OCI-LY1 (cell line): ENCODE measurements at regions not wholly inside any gene's neighbourhood (a gene's known extent, or its start where the extent isn't known, plus 50 kb on each side); places are given as distances from the start of the nearest gene placed in this dataset.

Source experiments
- H2AFZ ChIP-seq: fragments of 200-600 bp; sonication (generic), shearing (Covaris generic); 2 replicates; pipeline ENCODE4 v1.6.0; 2014; ENCODE audit warnings: antibody characterized with exemption, mild to moderate bottlenecking, low read length
- H3F3A ChIP-seq: fragments of 200-600 bp; sonication (generic), shearing (Covaris generic); 2 replicates; pipeline ENCODE4 v1.6.0; 2014; ENCODE audit warnings: mild to moderate bottlenecking, antibody characterized with exemption, low read length, moderate library complexity; ENCODE audit not compliant: insufficient read depth
- H3K27ac ChIP-seq: fragments of 200-600 bp; sonication (generic); 2 replicates; pipeline ENCODE4 v1.5.1; 2014; ENCODE audit warnings: low read length, mixed run types, mild to moderate bottlenecking, low read depth; ENCODE audit not compliant: poor library complexity, severe bottlenecking
- H3K27me3 ChIP-seq: fragments of 200-600 bp; sonication (generic); 2 replicates; pipeline ENCODE4 v1.6.0; 2014; ENCODE audit warnings: antibody characterized with exemption, mild to moderate bottlenecking, low read length, moderate library complexity; ENCODE audit not compliant: insufficient read depth
- H3K36me3 ChIP-seq: fragments of 200-600 bp; sonication (generic); 2 replicates; pipeline ENCODE4 v1.6.1; 2014; ENCODE audit warnings: mild to moderate bottlenecking, antibody characterized with exemption, low read length, moderate library complexity, mixed read lengths; ENCODE audit not compliant: insufficient read depth
- H3K4me1 ChIP-seq: fragments of 200-600 bp; sonication (generic); 2 replicates; pipeline ENCODE4 v1.5.1; 2014; ENCODE audit warnings: mild to moderate bottlenecking, low read length, moderate library complexity; ENCODE audit not compliant: insufficient read depth, severe bottlenecking
- H3K4me2 ChIP-seq: fragments of 200-600 bp; sonication (generic), shearing (Covaris generic); 2 replicates; pipeline ENCODE4 v1.6.1; 2014; ENCODE audit warnings: low read length
- H3K4me3 ChIP-seq: fragments of 200-600 bp; sonication (generic); 2 replicates; pipeline ENCODE4 v1.5.1; 2014; ENCODE audit warnings: low read length, low read depth, mild to moderate bottlenecking, mixed read lengths; ENCODE audit not compliant: poor library complexity, severe bottlenecking
- H3K79me2 ChIP-seq: fragments of 200-600 bp; shearing (Covaris generic); 2 replicates; pipeline ENCODE4 v1.6.1; 2016; ENCODE audit warnings: mixed run types, low read length, mixed read lengths; ENCODE audit not compliant: insufficient read depth
- H3K9ac ChIP-seq: fragments of 200-600 bp; sonication (generic), shearing (Covaris generic); 2 replicates; pipeline ENCODE4 v1.6.1; 2014; ENCODE audit warnings: mild to moderate bottlenecking, low read length, mixed read lengths
- H3K9me2 ChIP-seq: fragments of 200-600 bp; sonication (generic), shearing (Covaris generic); 2 replicates; pipeline ENCODE4 v1.6.1; 2014; ENCODE audit warnings: low read depth, mild to moderate bottlenecking, low read length, mixed read lengths
- H3K9me3 ChIP-seq: fragments of 200-600 bp; shearing (Covaris generic); 2 replicates; pipeline ENCODE4 v1.6.1; 2014; ENCODE audit warnings: low read length, mixed read lengths
- H4K20me1 ChIP-seq: fragments of 200-600 bp; sonication (generic), shearing (Covaris generic); 2 replicates; pipeline ENCODE4 v1.6.0; 2016; ENCODE audit warnings: mild to moderate bottlenecking, low read length; ENCODE audit not compliant: insufficient read depth
- EZH2 ChIP-seq: fragments of 200-600 bp; sonication (generic), shearing (Covaris generic); IDR thresholded peaks from 2 replicates; pipeline ENCODE4 v1.8.0; 2017; ENCODE audit warnings: borderline replicate concordance, mixed run types, mild to moderate bottlenecking, antibody characterized with exemption, low read length, moderate library complexity, mixed read lengths
- TF ChIP-seq, protein P1 (sequence below): fragments of 200-600 bp; sonication (generic), shearing (Covaris generic); IDR thresholded peaks from 2 replicates; pipeline ENCODE4 v1.5.1; 2017; ENCODE audit warnings: mild to moderate bottlenecking, antibody characterized with exemption, low read length, moderate library complexity, mixed read lengths

DNA sequence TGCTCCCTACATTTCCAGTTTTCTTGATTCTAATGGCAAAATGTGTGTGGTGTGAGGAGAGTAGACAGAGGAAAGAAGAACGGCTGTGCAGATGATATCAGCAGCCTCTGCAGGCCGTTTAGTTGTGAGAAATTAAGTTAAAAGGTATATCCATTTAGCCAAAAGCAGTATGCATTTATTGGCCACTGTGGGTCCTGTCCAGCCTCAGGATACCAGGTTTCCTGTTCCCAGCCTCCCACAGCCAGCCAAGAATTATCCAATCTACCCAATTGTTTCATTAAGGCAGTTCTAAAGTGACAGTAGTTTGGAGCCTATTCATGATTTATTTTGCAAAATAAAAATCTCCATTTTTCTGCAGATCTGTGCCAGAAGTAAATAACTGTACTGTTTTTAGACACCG, 107.5 kb downstream of the TMEM18 start:
- Histone ChIP-seq H3K27me3 (peaks cover 4% of the 10 kb centered on the region; the same call in 1 of the 2 replicates), H3K4me2 (no peak overlapping the region), H3K9ac (no peak overlapping the region), H3K9me3 (no peaks in the 10 kb centered on the region), H3K4me1 (no peaks in the 10 kb centered on the region), H3K36me3 (no peaks in the 10 kb centered on the region), H3K9me2 (no peaks in the 10 kb centered on the region), H4K20me1 (no peaks in the 10 kb centered on the region), H3K79me2 (no peaks in the 10 kb centered on the region), H3K4me3 (no peak overlapping the region), H3F3A (no peaks in the 10 kb centered on the region), H2AFZ (no peak overlapping the region), H3K27ac (no peak overlapping the region)
- TF ChIP-seq EZH2 = no peak
- TF ChIP-seq, protein P1, sequence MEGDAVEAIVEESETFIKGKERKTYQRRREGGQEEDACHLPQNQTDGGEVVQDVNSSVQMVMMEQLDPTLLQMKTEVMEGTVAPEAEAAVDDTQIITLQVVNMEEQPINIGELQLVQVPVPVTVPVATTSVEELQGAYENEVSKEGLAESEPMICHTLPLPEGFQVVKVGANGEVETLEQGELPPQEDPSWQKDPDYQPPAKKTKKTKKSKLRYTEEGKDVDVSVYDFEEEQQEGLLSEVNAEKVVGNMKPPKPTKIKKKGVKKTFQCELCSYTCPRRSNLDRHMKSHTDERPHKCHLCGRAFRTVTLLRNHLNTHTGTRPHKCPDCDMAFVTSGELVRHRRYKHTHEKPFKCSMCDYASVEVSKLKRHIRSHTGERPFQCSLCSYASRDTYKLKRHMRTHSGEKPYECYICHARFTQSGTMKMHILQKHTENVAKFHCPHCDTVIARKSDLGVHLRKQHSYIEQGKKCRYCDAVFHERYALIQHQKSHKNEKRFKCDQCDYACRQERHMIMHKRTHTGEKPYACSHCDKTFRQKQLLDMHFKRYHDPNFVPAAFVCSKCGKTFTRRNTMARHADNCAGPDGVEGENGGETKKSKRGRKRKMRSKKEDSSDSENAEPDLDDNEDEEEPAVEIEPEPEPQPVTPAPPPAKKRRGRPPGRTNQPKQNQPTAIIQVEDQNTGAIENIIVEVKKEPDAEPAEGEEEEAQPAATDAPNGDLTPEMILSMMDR = no peak

DNA sequence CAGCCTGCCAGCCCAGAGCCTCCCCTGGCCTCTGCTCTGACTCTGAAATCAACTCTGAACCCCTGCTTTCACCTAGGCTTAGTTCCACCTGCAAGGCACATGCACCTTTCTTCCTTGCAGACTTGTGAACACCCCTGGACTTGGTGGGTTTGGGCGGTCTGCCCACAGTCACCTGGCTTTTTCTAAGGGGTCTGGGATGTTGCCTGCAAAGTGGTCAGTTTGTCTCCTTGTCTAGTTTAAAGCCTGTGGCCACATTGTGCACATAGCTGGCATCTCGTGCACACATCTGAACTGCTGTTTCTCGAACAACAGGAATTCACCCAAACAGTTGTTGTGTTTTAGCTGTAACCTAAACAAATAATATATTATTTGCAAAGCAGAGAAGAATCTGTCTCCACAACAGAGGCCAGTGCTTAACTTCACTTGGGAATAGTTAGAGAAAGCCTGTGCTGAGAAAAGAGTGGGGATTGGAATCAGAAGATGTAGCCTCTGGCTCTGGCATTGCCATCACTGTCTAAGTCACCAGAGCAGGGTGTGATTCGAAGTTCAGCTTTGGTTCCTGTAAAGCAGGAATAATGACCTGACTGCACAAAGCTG, 108.5 kb downstream of the TMEM18 start:
- H3K4me2 ChIP-seq = no peak overlapping the region
- H3K4me3 ChIP-seq = no peak overlapping the region
- no peak overlapping the region for H2AFZ ChIP-seq
- no peaks in the 10 kb centered on the region for H3F3A ChIP-seq
- TF ChIP-seq, protein P1 = no peak
- H3K4me1 ChIP-seq = no peaks in the 10 kb centered on the region
- no peaks in the 10 kb centered on the region for H3K36me3 ChIP-seq
- peaks cover 4% of the 10 kb centered on the region; the same call in 1 of the 2 replicates for H3K27me3 ChIP-seq
- H3K9me2 ChIP-seq = no peaks in the 10 kb centered on the region
- H3K9me3 ChIP-seq = no peaks in the 10 kb centered on the region
- no peaks in the 10 kb centered on the region for H4K20me1 ChIP-seq
- no peak overlapping the region for H3K9ac ChIP-seq
- H3K79me2 ChIP-seq = no peaks in the 10 kb centered on the region
- no peak overlapping the region for H3K27ac ChIP-seq

DNA sequence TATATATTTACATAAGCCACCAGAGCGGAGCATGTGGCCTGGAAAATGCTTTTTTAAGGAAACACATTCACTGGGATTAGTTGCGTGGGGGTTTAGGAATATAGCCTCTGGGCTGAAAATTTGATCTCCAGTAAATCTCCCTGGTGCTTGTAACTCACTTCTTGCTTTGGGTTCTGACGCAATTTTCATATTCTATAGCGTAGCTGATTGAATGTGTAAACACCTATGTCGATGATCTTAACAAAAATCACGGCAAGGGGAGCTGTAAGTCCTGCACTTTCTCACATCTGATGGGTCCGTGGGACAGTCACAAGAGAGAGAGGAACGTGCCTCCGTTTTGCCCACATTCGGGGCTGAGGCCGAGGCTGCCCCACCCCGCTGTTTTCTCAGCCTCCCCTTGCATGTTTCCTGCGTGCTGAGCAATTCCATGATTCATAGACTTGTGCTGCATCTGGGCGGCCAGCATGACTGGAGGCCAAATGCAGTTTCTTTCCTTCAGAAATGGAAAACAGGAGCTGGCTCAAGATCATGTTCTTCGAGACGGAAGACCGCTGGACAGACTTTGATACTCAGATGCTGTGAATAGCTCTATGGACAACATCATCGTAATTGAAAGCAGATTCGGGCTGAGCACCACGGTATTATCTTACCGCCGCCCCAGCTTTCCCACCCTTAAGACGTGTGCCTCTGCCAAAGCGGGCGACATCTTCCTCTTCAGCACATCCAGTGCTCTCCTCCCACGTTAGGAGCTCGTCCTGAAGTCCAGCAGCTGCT, 109.2 kb downstream of the TMEM18 start:
- Histone ChIP-seq H3F3A (no peaks in the 10 kb centered on the region), H3K4me1 (no peaks in the 10 kb centered on the region), H3K4me2 (no peak overlapping the region), H3K9ac (no peak overlapping the region), H3K4me3 (no peak overlapping the region), H2AFZ (no peak overlapping the region), H4K20me1 (no peaks in the 10 kb centered on the region), H3K36me3 (no peaks in the 10 kb centered on the region), H3K9me3 (no peaks in the 10 kb centered on the region), H3K9me2 (no peaks in the 10 kb centered on the region), H3K79me2 (no peaks in the 10 kb centered on the region), H3K27ac (no peak overlapping the region), H3K27me3 (peaks cover 4% of the 10 kb centered on the region; the same call in 1 of the 2 replicates)
- no peak for TF ChIP-seq EZH2
- TF ChIP-seq, protein P1 = no peak
